GM21576 (cell line): ENCODE measurements at regions not wholly inside any gene's neighbourhood (a gene's known extent, or its start where the extent isn't known, plus 50 kb on each side); places are given as distances from the start of the nearest gene placed in this dataset.

ENCODE experiments used
- ATAC-seq: cut with Tn5 transposase; IDR thresholded peaks from one replicate; pipeline ENCODE4 v1.9.1; 2021; ENCODE audit warnings: mild to moderate bottlenecking, moderate library complexity; ENCODE audit not compliant: unreplicated experiment

GRCh38 chr18:78021196-78021595, 771.5 kb downstream of the GALR1 start:
- no peak for ATAC-seq

- no peak for ATAC-seq
These were observed 781.9 kb downstream of the GALR1 start for GRCh38 chr18:78031589-78031988.

- no peak for ATAC-seq
These were observed 782.3 kb downstream of the GALR1 start for GRCh38 chr18:78031991-78032390.

GRCh38 chr18:78032574-78032973, 782.9 kb downstream of the GALR1 start:
- ATAC-seq: no peak

GRCh38 chr18:78034755-78035154, 785.1 kb downstream of the GALR1 start:
- ATAC-seq: no peak

GRCh38 chr18:78041218-78041617, 791.6 kb downstream of the GALR1 start:
- ATAC-seq: no peak

GRCh38 chr18:78046631-78047030, 797.0 kb downstream of the GALR1 start:
- no peak for ATAC-seq

- ATAC-seq: no peak
These were observed 799.6 kb downstream of the GALR1 start for GRCh38 chr18:78049281-78049680.

GRCh38 chr18:78054801-78055200, 805.2 kb downstream of the GALR1 start:
- no peak for ATAC-seq

GRCh38 chr18:78056011-78056410, 806.4 kb downstream of the GALR1 start:
- no peak for ATAC-seq

- no peak for ATAC-seq
These were observed 820.4 kb downstream of the GALR1 start for GRCh38 chr18:78069784-78070664.

- ATAC-seq: no peak
These were observed 821.6 kb downstream of the GALR1 start for GRCh38 chr18:78071166-78071710.

- no peak for ATAC-seq
These were observed 822.1 kb downstream of the GALR1 start for GRCh38 chr18:78071776-78072175.

- no peak for ATAC-seq
These were observed 822.7 kb downstream of the GALR1 start for GRCh38 chr18:78072375-78072774.

- ATAC-seq: no peak
These were observed 823.6 kb downstream of the GALR1 start for GRCh38 chr18:78073275-78073674.

- no peak for ATAC-seq
These were observed 824.9 kb downstream of the GALR1 start for GRCh38 chr18:78074400-78075020.

- no peak for ATAC-seq
These were observed 830.4 kb downstream of the GALR1 start for GRCh38 chr18:78080081-78080480.

- ATAC-seq: no peak
These were observed 831.1 kb downstream of the GALR1 start for GRCh38 chr18:78080761-78081160.

- ATAC-seq: no peak
These were observed 833.2 kb downstream of the GALR1 start for GRCh38 chr18:78082816-78083215.

GRCh38 chr18:78085241-78086185, 835.9 kb downstream of the GALR1 start:
- no peak for ATAC-seq

- ATAC-seq: no peak
These were observed 837.3 kb downstream of the GALR1 start for GRCh38 chr18:78086931-78087330.
